ENCODE measurements at regions not wholly inside any gene's neighbourhood (a gene's known extent, or its start where the extent isn't known, plus 50 kb on each side); places are given as distances from the start of the nearest gene placed in this dataset.

DNA sequence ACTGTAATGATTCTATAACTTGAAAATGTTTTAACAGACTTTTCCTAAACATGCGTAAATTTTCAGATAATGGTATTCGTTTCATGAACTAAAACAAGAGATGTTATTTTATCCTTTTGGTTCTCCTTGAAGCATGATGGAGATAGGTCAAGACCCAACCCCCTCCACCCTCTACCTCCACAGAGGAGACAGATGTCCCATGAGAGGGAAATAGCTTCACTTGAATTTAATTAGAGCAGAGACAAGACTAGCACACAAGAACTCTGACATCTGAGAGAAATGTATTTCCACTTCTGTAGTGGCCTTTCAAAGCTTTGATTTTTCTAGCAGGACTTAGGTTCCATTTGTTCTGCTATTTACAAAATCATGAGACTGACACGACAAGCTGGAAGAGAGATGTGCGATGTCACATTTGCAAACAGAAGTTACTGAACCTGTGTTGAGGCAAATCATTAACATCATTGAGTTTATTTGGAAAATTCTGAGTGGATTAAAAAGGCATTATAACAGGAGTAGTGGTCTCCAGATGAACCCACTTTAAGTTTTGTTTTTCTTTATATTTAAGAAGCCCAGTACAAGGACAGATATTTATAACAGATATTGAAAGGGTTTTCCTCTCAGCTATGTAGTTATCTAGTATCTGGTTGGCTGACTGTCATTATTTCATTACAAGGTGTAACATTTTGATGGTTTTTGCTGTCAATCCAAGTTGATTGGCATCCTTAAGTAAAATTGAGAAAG is 276.2 kb downstream of the ASXL3 start:
- TF ChIP-seq POLR2A (IDR thresholded peaks at IDR 0.05) (no peak), POLR2AphosphoS5 (IDR thresholded peaks at IDR 0.05) (no peak), CTCF (IDR thresholded peaks at IDR 0.05) (no peak), EP300 (IDR thresholded peaks at IDR 0.05) (no peak)
